GM23338 (cell line): ENCODE measurements at regions not wholly inside any gene's neighbourhood (a gene's known extent, or its start where the extent isn't known, plus 50 kb on each side); places are given as distances from the start of the nearest gene placed in this dataset.

Experiments
- ATAC-seq: fragments of 200-7000 bp; cut with Tn5 transposase; 3 replicates; pipeline ENCODE4 v1.9.1; 2020
- DNase-seq: peaks from one replicate; pipeline ENCODE4 v3.0.0-alpha.2; 2015; ENCODE audit warnings: low spot score
- H2AFZ ChIP-seq: fragments of 200-600 bp; sonication (generic); 2 replicates; pipeline ENCODE4 v1.8.0; 2016; ENCODE audit warnings: antibody characterized with exemption, mild to moderate bottlenecking, moderate library complexity
- H3F3A ChIP-seq: fragments of 200-600 bp; sonication (generic); replicated peaks from 2 replicates; pipeline ENCODE4 v1.8.0; 2017; ENCODE audit warnings: antibody characterized with exemption, mixed run types, low read depth
- H3K27ac ChIP-seq: fragments of 200-600 bp; sonication (generic); 2 replicates; pipeline ENCODE4 v1.6.1; 2016; ENCODE audit warnings: low read depth
- H3K27me3 ChIP-seq: fragments of 200-600 bp; sonication (generic); 2 replicates; pipeline ENCODE4 v1.8.0; 2016; ENCODE audit warnings: mild to moderate bottlenecking, mixed run types, moderate library complexity; ENCODE audit not compliant: insufficient read depth
- H3K36me3 ChIP-seq: fragments of 200-600 bp; sonication (generic); 2 replicates; pipeline ENCODE4 v1.8.0; 2016; ENCODE audit warnings: mild to moderate bottlenecking; ENCODE audit not compliant: insufficient read depth
- H3K4me1 ChIP-seq: fragments of 200-600 bp; sonication (generic); 2 replicates; pipeline ENCODE4 v1.8.0; 2016; ENCODE audit warnings: mild to moderate bottlenecking, moderate library complexity; ENCODE audit not compliant: insufficient read depth
- H3K4me2 ChIP-seq: fragments of 200-600 bp; sonication (generic); 2 replicates; pipeline ENCODE4 v1.7.1; 2017; ENCODE audit warnings: mixed run types
- H3K4me3 ChIP-seq: fragments of 200-600 bp; sonication (generic); 2 replicates; pipeline ENCODE4 v1.6.1; 2016; ENCODE audit warnings: mixed run types
- H3K79me2 ChIP-seq: fragments of 200-600 bp; sonication (generic); replicated peaks from 2 replicates; pipeline ENCODE4 v1.8.0; 2017; ENCODE audit warnings: mild to moderate bottlenecking; ENCODE audit not compliant: insufficient read depth
- H3K9me2 ChIP-seq: fragments of 200-600 bp; sonication (generic); 2 replicates; pipeline ENCODE4 v1.8.0; 2017; ENCODE audit not compliant: insufficient read depth
- H4K20me1 ChIP-seq: fragments of 200-600 bp; sonication (generic); replicated peaks from 2 replicates; pipeline ENCODE4 v1.8.0; 2017; ENCODE audit warnings: mild to moderate bottlenecking; ENCODE audit not compliant: insufficient read depth
- H3K27ac Mint-ChIP-seq: 2 replicates; pipeline ENCODE4 v1.8.0; 2020; ENCODE audit warnings: inconsistent platforms, mild to moderate bottlenecking, moderate library complexity, mixed read lengths
- H3K27me3 Mint-ChIP-seq: 3 replicates; pipeline ENCODE4 v1.8.0; 2022; ENCODE audit warnings: low read depth, mild to moderate bottlenecking, moderate library complexity, mixed read lengths, inconsistent platforms; ENCODE audit not compliant: insufficient read depth, poor library complexity
- H3K36me3 Mint-ChIP-seq: 3 replicates; pipeline ENCODE4 v1.8.0; 2021; ENCODE audit warnings: low read depth, mild to moderate bottlenecking, inconsistent platforms, moderate library complexity, mixed read lengths
- H3K4me1 Mint-ChIP-seq: 3 replicates; pipeline ENCODE4 v1.8.0; 2020; ENCODE audit warnings: mild to moderate bottlenecking, inconsistent platforms, mixed read lengths
- H3K4me3 Mint-ChIP-seq: 3 replicates; pipeline ENCODE4 v1.8.0; 2021; ENCODE audit warnings: moderate library complexity, mild to moderate bottlenecking, inconsistent platforms, mixed read lengths
- H3K9me3 Mint-ChIP-seq: 3 replicates; pipeline ENCODE4 v1.8.0; 2020; ENCODE audit warnings: moderate library complexity, mild to moderate bottlenecking, inconsistent platforms, mixed read lengths
- CREB1 ChIP-seq: fragments of 250-450 bp; sonication (Bioruptor Pico); IDR thresholded peaks from 2 replicates; pipeline ENCODE4 v1.5.0; 2020; ENCODE audit warnings: low read depth, mild to moderate bottlenecking, moderate library complexity
- CTCF ChIP-seq, 2 experiments: fragments of 200-600 bp in 1 of 2; sonication (generic) in 1 of 2; conservative IDR thresholded peaks; 2 replicates each; pipeline versions ENCODE4 v1.5.1 to v1.6.1; 2016 to 2017; ENCODE audit warnings: antibody characterized with exemption in 2 of 2, low read depth in 2 of 2, mild to moderate bottlenecking in 2 of 2, moderate library complexity in 1 of 2
- EZH2phosphoT487 ChIP-seq: fragments of 200-600 bp; sonication (generic); IDR thresholded peaks from one replicate; pipeline ENCODE4 v1.8.1; 2018; ENCODE audit warnings: antibody characterized with exemption; ENCODE audit not compliant: unreplicated experiment
- JUNB ChIP-seq: IDR thresholded peaks from one replicate; pipeline ENCODE4 v1.6.1; 2016; ENCODE audit warnings: antibody characterized with exemption; ENCODE audit not compliant: unreplicated experiment
- POLR2AphosphoS5 ChIP-seq: IDR thresholded peaks from 2 replicates; pipeline ENCODE4 v1.6.1; 2016; ENCODE audit warnings: antibody characterized with exemption, low read depth
- ZNF114 ChIP-seq: fragments of 250-450 bp; sonication (Bioruptor Pico); IDR thresholded peaks from 2 replicates; pipeline ENCODE4 v1.5.0; 2020; ENCODE audit warnings: mild to moderate bottlenecking, moderate library complexity
- ZNF331 ChIP-seq: fragments of 250-450 bp; sonication (Bioruptor Pico); IDR thresholded peaks from 2 replicates; pipeline ENCODE4 v1.5.0; 2020; ENCODE audit warnings: low read depth, mild to moderate bottlenecking, moderate library complexity
- ZNF462 ChIP-seq: fragments of 250-450 bp; sonication (Bioruptor Pico); IDR thresholded peaks from 2 replicates; pipeline ENCODE4 v1.5.0; 2020; ENCODE audit warnings: mild to moderate bottlenecking, moderate library complexity

- no peak overlapping the region for H3K27ac Mint-ChIP-seq
- no peaks in the 10 kb centered on the region for H4K20me1 ChIP-seq
- no peak overlapping the region; the same call in 1 of the 2 replicates for H2AFZ ChIP-seq
- peaks cover 8% of the 10 kb centered on the region; the same call in 1 of the 3 replicates for H3K4me1 Mint-ChIP-seq
- ATAC-seq = no peak
- no peaks in the 10 kb centered on the region for H3K9me3 Mint-ChIP-seq
- no peak overlapping the region for H3K4me2 ChIP-seq
- TF ChIP-seq POLR2AphosphoS5 (no peak), EZH2phosphoT487 (no peak), CTCF (conservative IDR thresholded peaks at IDR 0.05; ENCODE audit: low read depth in 2 of 2) (no peak), ZNF114 (no peak), ZNF331 (CRISPR knock-in tag) (no peak), CREB1 (CRISPR knock-in tag) (no peak), ZNF462 (CRISPR knock-in tag) (no peak), JUNB (no peak)
- no peak overlapping the region for H3K4me3 ChIP-seq
- H3K27me3 ChIP-seq = no peaks in the 10 kb centered on the region
- no peaks in the 10 kb centered on the region for H3K36me3 Mint-ChIP-seq
- no peaks in the 10 kb centered on the region for H3K36me3 ChIP-seq
- peaks cover 1% of the 10 kb centered on the region for H3K27me3 Mint-ChIP-seq
- H3F3A ChIP-seq = no peaks in the 10 kb centered on the region
- no peak overlapping the region for H3K27ac ChIP-seq
- no peaks in the 10 kb centered on the region for H3K79me2 ChIP-seq
- no peak overlapping the region for H3K4me3 Mint-ChIP-seq
- no peak for DNase-seq
- H3K9me2 ChIP-seq = no peaks in the 10 kb centered on the region; the same call in 1 of the 2 replicates
- H3K4me1 ChIP-seq = no peaks in the 10 kb centered on the region
Observed at GRCh38 chr17:55635253-55635914, 87.3 kb downstream of the TMEM100 start.
